ENCODE measurements at regions not wholly inside any gene's neighbourhood (a gene's known extent, or its start where the extent isn't known, plus 50 kb on each side); places are given as distances from the start of the nearest gene placed in this dataset.

GRCh38 chr4:111174331-111174730 lies 551.5 kb upstream of the PITX2 start:
- TF ChIP-seq CTCF (IDR thresholded peaks at IDR 0.05) (no peak), ZFX (IDR thresholded peaks at IDR 0.05; ENCODE audit: borderline replicate concordance) (no peak)
- H3K27ac ChIP-seq: no peak overlapping the region

GRCh38 chr4:111178231-111178630 lies 555.4 kb upstream of the PITX2 start:
- no peak for TF ChIP-seq ZFX (IDR thresholded peaks at IDR 0.05; ENCODE audit: borderline replicate concordance)
- no peak for TF ChIP-seq CTCF (IDR thresholded peaks at IDR 0.05)

GRCh38 chr4:111187108-111187507 lies 564.2 kb upstream of the PITX2 start:
- H3K27ac ChIP-seq: no peak overlapping the region
- TF ChIP-seq ZFX (IDR thresholded peaks at IDR 0.05; ENCODE audit: borderline replicate concordance): no peak
- TF ChIP-seq CTCF (IDR thresholded peaks at IDR 0.05): no peak

More at GRCh38 chr4:111178231-111178630, 555.4 kb upstream of the PITX2 start:
- H3K27ac ChIP-seq: no peak overlapping the region

GRCh38 chr4:111198446-111198845 lies 575.6 kb upstream of the PITX2 start:
- TF ChIP-seq ZFX (IDR thresholded peaks at IDR 0.05; ENCODE audit: borderline replicate concordance) (no peak), CTCF (IDR thresholded peaks at IDR 0.05) (no peak)
- H3K27ac ChIP-seq: no peak overlapping the region

GRCh38 chr4:111204797-111205196 lies 581.9 kb upstream of the PITX2 start:
- TF ChIP-seq ZFX (IDR thresholded peaks at IDR 0.05; ENCODE audit: borderline replicate concordance) (no peak), CTCF (IDR thresholded peaks at IDR 0.05) (no peak)
- no peak overlapping the region for H3K27ac ChIP-seq

GRCh38 chr4:111208970-111209369 lies 586.1 kb upstream of the PITX2 start:
- H3K27ac ChIP-seq: no peak overlapping the region

GRCh38 chr4:111209706-111210105 lies 586.8 kb upstream of the PITX2 start:
- no peak for TF ChIP-seq CTCF (IDR thresholded peaks at IDR 0.05)
- TF ChIP-seq ZFX (IDR thresholded peaks at IDR 0.05; ENCODE audit: borderline replicate concordance): no peak

More at GRCh38 chr4:111208970-111209369, 586.1 kb upstream of the PITX2 start:
- TF ChIP-seq ZFX (IDR thresholded peaks at IDR 0.05; ENCODE audit: borderline replicate concordance): no peak
- no peak for TF ChIP-seq CTCF (IDR thresholded peaks at IDR 0.05)

More at GRCh38 chr4:111209706-111210105, 586.8 kb upstream of the PITX2 start:
- H3K27ac ChIP-seq: no peak overlapping the region
